ENCODE measurements at regions not wholly inside any gene's neighbourhood (a gene's known extent, or its start where the extent isn't known, plus 50 kb on each side); places are given as distances from the start of the nearest gene placed in this dataset.

DNA sequence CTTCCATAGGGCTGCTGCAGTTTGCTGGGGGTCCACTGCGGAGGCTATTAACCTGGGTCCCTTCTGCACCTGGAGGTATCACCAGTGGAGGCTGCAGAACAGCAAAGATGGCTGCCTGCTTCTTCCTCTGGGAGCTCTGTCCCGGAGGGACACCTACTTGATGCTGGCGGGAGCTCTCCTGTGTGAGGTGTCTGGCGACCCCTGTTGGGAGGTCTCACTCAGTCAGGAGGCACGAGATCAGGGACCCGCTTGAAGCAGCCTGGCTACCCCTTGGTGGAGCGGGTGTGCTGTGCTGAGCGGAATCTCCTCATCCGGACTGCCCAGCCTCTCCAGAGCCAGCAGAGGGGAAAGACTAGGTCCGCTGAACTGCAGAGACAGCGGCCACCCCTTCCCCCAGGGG lies 56.0 kb upstream of the CTXND1 start:
- DNase-seq: no peak

DNA sequence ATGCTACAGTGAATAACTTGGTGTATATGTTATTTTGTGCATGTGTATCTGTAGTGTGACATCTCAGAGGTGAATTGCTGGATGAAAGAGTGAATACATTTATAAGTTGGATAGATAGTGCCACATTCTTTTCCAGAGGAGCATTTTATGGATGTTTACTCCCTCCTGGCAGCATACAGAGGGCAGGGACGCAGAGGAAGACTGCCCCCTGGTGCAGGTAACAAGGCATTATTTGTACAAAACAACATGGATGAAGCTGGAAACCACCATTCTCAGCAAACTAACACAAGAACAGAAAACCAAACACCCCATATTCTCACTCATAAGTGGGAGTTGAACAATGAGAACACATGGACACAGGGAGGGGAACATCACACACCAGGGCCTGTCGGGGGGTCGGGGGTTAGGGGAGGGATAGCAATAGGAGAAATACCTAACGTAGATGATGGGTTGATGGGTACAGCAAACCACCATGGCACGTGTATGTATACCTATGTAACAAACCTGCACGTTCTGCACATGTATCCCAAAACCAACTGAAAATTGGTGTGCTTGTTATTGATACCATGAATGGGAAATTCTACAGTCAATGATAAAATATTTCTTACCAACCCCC lies 57.9 kb upstream of the CTXND1 start:
- peak; percentile 48 for DNase-seq

DNA sequence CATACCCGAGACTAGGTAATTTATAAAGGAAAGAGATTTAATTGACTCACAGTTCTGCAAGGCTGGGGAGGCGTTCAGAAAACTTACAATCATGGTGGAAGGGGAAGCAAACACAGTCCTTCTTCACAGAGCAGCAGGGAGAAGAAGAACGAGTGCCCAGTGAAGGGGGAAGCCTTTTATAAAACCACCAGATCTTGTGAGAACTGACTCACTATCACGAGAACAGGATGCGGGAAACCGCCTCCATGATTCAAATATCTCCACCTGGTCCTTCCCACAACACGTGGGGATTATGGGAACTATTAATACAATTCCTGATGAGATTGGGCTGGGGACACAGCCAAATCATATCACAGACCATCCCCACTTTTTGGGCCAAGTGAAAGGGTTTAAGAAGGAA lies 58.8 kb upstream of the CTXND1 start:
- DNase-seq: no peak

DNA sequence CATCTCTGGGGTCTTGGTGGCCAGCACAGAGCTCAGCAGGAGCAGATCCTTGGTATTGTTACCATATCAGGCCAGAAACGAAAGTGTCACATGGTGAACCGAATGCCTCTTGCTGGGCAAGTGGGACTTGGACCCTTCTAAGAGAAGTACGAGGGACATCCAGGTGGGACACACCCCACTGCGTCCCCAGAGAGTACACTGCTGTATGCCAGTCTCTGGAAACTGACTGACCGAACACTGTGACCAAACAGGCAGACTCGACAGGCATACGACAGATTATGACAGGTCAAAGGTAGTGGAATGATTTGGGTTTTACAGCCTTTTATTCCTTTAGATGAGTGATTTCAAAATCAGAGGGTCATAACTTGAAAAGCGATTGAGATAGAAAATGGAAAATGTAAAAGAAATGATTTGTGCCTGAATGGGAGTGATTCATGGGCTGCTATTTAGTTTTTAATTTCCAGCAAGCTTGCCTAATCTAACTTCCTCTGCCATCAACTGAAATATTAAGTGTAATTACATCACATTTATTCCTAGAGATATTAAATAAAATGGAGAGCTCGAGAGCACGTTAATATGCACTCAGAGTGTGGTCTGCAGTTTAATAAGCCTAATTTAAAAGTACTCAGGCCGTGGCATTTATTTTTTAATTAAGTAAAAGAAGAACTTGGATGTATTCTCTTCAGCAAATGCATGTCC lies 63.4 kb upstream of the CTXND1 start:
- DNase-seq: no peak

DNA sequence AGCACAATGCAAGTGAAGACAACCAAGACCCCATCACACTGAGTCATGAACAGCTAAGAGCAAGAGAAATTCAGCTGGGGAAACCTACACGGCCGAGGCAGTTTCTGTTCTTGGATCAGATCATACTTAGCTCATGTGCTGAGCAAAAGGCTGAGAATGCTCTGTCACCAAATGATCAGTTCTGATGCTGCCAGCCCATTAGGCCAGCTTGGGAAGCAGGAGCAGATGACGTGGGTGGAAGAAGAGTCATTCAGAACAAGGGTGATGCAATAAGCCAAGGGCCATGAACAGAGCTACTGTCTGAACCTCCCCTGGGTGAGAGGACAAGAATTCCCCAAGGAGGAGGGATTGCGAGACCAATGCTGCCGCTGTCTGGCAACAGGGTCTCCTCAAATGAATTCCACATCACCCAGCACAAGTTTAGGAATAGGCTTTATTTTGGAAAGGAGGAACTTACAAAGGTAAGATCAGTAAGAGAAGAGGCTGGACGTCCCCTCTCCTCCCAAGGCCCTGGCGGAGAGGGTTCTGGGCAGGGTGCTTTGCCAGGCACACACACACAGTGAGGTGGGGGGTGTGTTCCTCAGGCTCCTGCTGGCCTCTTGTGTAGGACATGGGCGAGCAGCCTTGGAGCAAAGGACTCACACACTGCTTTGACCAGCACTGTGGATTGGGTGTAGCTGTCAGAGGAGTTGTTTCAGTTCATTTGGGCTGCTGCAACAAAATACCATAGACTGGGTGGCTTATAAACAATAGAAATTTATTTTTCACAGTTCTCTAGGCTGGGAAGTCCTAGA lies 65.6 kb upstream of the CTXND1 start:
- DNase-seq: no peak

DNA sequence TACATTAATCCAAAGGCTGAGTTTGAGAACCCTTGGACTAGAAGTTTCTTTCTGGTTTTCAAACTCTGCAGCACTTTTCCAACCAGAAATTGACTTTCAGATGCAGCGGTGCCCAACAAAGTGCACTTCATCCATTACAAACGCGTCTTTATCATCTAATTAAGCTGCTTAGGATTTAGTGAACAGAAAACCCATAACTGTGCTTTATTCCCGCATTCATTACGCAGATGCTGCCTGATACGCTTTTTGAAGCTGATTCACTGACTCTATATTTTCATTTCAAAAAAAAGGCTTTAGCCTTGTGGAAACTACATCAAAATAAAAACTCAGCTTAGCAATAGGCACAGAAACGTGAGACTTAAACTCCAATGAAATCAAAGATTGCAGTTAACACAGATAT lies 69.8 kb upstream of the CTXND1 start:
- DNase-seq: no peak

DNA sequence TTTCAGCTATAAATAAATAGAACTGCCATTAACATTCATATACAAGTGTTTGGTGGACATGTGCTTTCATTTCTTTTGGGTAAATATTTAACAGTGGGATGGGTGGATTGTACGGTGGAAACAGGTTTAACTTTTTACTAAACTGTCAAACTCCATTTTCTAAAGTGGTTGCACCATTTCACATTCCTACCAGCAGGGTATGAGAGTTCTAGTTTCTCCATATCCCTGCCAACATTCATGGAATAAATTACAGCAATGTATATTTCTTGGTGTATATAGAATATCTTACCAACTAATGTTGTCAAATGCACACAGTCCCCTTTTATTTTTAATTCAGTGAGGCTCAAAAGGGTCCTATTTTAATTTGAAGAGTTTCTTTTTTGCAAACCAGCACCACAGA lies 71.3 kb upstream of the CTXND1 start:
- peak; percentile 3 for DNase-seq

DNA sequence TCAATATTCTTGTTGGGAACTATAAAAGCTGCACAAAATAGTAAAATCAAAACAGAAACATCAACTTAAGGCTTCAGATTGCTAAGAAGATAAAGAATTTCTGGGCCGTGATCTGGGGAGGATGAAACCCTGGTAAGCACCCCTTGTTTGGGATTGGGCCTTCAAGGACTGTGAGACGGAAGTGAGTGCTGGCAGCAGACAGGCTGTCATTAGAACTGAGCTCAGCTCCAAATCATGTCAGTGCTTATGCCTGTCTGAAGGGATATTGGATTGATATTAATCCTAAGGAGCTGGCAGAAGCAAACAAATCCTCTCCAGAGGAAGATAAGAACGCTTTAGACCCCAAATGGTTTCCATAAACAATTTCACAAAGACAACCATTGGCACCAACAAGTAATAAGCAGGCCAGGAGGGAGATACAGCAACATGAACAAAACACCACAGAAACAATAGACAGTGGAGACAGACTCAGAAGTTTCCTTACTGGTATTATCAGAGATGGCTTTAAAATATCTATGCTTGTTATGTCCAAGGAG lies 72.6 kb upstream of the CTXND1 start:
- no peak for DNase-seq

DNA sequence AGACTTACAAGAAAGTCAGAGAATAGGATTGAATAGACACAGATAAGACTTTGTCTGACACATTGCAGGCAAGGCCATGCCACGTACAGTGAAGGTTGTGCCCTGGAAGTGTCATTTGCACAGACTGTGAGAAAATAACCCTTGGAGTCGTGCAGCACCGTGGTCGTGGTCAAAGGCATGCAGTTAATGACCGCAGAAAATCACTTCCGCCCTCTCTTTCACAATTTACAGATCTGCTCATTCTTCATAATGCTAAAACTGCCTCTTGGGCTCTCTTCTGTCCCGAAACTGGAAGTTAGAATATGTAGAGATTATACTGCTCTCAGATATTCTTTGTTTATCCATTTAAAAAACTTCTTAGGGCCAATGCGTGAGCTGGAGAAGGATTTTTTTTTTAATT lies 73.2 kb upstream of the CTXND1 start:
- DNase-seq: no peak

DNA sequence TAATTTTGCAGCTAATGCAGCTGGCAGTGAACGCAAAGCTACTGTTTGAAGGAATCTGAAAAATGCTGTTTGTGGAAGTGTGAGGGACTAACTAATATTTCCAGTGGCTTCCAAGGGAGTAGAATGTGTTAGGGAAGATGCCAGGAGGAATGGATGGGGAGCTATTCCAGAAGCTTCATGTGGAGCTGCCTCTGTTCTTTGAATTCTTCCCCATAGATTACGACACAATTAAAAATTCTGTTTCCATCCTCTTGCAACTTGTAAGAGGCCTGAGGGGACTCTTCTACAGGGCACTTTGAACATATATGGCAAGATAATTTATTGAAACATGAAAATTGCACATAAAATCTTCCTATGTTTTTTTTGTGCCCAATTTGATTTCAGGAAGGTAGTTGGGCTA lies 74.3 kb upstream of the CTXND1 start:
- no peak for DNase-seq

DNA sequence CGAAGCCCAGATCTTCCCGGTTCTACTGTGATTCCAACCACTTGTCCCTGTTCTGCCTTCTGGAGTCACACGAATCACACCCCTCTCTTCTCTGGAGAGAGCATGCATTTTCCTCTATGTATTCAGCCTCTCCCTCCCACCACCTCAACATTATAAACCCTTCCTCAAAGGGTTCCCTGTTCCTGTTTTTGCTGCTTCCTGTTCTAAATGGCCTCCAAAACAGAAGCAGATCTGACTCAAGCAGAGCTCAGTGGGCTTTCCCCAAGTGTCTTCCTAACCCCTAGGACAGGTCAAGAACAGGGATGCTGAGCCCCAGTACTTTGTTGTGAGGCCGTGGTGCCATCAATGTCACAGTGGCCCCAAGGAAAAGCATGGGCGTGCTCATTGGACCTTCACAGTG lies 75.7 kb upstream of the ARNT2 start:
- no peak for DNase-seq

DNA sequence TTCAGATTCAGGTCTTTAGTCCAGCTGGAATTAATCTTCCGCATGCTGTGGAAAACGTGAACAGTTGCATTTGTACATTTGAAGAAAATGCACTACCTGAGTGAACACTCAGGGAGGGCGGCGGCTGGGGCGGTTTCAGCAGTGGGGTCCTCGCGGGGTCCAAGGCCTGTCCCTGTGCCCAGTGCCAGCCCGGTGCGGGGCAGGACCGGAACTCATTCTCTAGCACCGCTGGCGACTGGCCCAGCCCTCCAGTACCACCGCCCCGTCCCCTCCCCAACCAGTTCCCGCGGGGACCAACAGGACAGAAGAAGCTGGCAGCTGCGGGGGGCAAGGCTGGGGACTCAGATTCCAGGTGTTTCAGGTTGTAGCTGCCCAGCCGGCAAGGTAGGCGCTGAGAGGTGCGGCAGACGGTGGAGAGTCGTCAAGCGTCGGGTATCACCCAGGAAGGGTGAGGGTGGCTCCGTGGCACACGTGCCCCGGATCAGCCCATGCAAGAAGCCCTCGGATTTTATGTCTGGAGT lies 72.2 kb upstream of the ARNT2 start:
- no peak for DNase-seq

DNA sequence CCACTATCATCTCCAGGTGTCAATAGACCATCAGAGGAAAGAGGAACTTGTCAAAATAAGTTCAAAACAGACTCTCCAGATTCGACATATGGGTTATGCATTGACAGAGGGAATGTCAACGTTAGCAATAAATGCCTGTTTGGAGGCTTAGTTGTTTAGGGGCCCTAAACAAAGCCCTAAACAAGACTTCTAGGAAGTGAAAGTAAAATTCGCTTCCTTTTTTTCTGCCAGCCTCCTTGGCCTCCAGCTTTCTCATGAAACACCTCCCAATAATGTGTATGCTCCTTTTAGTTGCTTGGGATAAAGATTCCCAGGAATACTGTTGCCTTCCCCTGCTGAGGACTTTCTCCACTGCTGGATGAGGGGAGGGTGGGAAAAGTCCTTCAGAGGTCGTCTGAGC lies 70.9 kb upstream of the ARNT2 start:
- no peak for DNase-seq

DNA sequence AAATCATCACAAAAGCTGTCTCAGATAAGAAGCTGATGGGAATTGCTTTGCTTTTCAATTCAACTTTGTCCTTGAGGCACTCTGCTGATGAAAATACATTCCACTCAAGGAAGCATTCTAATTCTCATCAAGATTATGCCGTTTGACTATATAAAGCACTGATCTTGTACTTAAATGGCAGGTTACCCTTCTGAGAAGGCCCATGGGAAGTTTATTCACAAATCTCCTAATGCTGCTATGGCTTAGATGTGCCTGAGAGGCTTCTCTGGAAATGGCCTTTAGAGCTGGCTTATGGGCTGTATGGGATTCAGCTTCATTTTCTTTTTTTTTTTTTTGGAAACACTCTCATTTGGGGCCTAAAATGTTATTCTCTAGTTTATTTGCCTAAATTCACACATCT lies 69.7 kb upstream of the ARNT2 start:
- DNase-seq: no peak

DNA sequence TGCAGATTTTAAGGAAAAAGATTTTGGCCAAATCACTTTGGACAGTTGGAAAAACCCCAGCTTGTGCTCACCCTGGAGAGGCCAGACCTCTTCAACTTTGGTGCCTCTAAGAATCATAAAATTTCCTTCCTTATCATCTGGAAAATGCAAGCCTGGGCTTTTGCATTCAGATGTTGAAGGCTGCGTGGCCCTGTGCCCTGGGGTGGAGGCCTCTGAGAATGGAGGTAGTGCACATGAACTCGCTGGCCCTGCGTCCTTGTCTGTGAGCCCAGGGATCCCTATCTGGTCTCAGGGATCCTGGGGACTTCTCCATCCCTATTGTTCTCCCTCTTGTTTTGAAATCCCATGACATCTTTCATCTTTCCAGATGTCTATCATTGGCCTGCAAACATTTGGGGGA lies 64.6 kb upstream of the ARNT2 start:
- no peak for DNase-seq

DNA sequence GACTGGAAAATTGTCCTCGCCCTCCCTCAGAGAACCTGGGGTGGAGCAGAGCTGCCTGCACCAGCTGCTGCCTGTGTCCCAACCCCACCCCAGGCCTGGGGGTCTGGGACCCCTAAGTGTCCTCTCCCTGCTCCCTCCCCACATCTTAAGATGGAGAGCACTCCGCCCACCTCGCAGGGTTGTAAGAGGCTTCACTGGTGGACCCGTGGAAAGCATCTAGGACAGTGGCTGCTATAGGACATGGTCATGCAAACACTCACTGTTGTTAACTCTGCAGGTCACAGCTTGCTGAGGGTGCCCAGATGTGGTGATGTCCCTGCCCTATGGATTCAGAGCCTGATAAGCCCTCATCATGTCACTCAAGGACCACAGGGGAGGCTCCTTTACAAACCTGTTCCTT lies 62.0 kb upstream of the ARNT2 start:
- no peak for DNase-seq

DNA sequence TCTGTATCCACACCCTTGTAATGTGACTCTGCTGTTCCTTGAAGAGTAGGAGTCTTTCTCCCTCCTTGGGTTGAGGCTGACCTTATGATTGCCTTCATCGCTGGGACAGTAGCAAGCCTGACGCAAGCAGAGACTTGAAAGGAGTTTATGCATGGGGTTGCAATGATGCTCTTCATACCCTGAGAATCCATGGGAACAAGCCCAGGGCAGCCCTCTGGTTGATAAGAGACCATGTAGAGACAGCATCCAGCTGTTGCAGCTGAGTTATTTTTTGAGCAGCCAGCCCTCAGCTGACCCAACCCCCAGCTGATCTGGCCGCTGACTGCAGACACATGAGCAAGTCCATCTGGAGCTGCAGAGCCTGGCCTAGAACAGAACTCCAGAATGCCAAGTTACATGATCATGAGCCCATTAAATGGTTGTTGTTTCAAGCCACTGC lies 60.6 kb upstream of the ARNT2 start:
- no peak for DNase-seq

DNA sequence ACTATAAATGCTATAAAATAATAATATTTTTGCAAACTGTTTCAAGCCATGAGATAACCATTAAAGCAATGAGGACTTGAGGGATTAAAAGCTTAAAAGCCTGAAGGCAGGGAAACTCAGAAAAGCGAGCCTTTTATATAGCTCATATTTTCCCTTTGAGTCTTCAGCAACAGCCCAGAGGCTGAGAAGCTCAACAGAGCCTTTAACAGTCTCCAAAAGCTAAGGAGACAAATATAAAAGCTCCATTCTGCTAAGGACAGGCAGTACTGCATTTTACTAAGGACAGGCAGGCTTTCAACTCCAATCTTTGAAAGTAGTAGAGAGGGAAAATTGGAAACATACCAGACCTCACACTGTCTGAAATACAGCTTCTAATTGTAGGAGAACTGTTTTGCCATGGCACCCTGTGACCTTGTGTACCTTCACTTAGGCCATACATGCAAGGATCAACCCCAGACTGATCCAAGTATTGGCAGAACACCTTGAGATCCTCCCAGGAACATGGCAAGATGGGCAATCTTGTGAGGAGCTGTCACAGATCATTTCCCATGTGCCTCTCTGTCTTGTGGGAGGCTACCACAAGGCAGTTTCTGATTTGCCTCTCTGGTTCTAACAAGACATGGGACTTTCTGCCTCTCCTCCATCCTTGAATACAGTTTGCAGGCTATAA lies 53.1 kb upstream of the ARNT2 start:
- no peak for DNase-seq

Measured in DMS53 (cell line).